ENCODE measurements at regions not wholly inside any gene's neighbourhood (a gene's known extent, or its start where the extent isn't known, plus 50 kb on each side); places are given as distances from the start of the nearest gene placed in this dataset.

DNA sequence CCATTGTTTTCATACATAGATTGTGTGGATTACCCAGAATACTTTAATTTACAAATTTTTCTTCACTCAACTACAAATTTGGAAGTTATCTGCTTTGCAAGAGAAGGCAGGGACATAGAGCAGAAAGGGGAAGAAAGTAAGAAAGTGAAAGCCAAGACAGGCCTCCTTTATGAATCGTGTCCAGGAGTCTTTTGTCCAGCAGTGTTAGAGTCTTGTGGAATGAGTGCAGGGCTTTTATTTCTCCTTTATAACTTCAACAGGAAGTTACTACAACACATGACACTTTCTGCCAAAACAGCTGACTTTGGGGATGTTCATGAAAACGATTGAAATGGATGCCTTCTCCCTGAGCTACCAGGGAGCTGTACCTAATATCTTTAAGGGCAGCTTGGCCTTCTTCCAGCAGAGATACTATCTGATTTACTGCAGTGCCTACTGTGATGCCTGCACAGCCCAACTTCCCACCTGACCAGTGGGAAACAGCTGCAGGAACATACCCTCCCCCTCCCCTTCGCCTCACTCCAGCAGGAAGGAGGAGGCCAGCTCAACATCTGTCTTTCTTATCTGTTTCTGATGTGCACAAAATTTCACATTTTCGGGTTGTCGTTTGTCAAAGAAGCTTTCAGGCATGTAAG is 557.7 kb upstream of the SLIT2 start:
- no peak for DNase-seq

DNA sequence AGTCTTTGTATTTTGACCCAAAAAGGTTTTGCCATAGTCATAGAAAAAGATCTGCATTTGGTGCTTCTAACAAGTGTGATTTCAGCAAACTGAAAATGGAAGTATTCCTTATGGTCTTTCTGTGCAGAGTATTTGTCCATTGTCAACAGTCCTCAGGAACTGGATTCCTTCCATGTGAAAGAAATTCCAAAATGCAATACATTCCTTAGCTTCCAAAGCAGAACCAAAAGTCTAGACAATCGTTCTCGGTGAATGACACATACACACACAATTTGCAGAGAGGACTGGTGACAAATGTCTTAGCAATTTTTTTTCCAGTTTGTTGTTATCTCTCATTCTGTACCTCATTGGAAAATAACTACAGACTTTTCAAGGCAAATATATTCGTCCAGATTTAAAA is 562.2 kb upstream of the SLIT2 start:
- DNase-seq: no peak

DNA sequence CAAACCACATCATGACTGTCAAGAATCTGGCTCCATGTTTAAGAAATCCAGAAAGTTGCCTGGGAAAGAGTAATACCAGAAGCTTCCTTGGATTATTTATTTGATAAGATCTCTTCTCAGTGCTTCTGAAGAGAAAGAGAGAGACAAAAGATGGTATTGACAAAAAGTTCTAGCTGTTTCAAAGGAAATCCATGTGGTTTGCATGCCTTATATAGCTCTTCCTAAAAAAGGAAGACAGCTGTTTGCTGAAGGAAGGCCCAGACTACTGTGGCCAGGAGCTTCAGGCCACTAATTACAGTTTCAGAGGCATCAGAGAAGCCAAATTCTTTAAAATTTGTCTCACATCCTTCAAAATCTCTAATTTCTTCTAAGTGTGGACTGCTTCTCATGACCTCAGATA is 565.2 kb upstream of the SLIT2 start:
- no peak for DNase-seq

DNA sequence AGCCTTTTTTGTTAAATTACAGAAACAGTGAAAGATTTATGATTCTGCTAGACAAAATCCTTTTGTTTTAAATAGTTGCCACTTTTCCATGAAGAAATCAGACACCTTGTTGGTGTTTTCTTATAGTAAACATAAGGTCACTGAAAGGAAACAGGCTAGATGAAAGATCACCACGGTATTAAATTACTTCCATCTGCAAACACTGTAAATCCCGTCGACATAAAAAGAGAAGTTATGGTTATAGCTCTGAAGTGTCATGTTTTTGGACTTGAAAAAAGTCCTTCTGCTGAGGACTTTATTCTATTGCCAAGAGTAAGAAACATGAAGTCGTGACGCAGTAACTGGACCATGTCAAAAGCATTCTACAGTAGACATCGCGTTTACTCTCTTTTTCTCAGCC is 567.6 kb upstream of the SLIT2 start:
- no peak for DNase-seq

DNA sequence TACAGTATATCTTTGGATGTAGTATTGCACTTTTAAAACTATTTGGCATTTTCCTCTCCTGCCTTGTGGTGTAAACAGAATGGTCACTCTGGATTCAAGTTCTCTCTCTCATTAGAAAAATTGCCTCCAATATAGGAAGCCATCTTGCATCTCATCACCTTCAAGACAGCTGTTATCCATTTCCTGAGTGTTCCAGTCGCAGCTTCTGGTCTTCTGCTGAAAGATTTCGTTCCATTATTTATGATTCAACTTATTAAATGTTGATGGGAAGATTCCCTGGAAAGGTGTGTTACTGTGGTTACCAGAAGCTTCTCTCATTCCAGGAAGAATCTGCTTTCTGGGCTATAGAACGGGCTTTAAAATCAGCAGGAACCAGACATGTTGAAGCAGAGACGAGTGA is 568.3 kb upstream of the SLIT2 start:
- no peak for DNase-seq

DNA sequence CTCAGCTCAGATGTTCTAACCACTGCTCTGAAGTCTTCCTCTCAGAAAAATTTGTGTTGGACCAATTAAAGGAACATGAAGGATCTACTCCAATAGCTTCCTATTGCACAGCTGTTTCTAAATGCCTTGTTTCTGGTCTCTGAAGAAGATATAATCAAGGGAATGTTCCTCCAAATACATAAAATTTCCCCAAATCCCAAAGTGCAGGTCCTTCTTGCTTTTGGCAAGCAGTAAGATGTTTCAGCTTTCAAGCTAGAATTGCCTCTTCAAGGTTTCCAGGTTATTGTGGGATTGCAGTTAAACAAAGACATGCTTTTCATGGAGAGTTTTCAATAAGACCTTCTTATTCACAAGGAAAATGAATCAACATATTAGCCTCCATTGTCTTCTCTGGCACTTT is 574.5 kb upstream of the SLIT2 start:
- DNase-seq: no peak

DNA sequence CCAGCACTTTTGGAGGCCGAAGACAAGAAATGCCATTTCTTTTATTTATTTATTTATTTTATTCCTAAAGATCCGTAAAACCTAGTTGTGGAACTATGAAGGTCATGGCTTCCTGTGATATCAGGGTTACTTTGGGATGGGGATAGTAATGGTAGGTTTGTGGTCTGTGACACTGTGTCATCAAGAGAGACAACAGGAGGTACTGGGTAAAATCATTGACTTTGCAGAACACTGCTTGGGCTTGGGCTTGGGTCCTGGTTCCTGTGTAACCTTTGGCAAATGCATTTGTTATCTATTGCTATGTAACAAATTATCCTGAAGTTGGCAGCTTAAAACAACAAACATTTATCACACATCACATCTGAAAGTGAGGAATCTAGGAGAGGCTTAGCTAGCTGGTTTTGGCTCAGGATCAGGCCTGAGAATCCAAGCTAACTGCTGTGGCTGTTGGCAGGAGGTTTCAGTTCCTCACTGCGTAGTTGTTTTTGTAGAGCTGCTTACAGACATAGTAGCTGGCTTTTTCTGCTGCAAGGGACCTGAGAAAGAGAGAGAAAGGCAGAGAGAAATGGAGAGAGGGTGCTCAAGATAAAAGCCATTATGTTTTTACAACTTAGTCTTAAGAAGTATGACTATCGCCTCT is 576.4 kb upstream of the SLIT2 start:
- DNase-seq: no peak

DNA sequence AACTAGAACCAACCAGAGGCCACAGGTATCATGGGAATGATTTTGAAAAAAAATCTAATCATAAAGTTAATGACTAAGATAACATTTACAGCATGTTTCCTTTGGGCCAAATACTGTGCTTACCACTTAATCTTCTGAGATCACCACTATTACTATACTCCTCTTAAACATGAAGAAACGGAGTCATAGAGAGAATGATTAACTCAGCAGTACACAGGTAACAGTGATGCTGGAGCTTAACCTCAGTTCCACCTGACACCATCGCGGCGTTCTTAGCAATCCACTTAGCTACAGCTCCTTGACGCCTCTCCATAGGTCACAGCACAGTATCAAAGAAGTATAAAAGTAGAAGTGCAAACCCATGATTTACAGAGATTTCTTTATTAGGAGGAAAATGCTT is 592.6 kb upstream of the SLIT2 start:
- DNase-seq: no peak

DNA sequence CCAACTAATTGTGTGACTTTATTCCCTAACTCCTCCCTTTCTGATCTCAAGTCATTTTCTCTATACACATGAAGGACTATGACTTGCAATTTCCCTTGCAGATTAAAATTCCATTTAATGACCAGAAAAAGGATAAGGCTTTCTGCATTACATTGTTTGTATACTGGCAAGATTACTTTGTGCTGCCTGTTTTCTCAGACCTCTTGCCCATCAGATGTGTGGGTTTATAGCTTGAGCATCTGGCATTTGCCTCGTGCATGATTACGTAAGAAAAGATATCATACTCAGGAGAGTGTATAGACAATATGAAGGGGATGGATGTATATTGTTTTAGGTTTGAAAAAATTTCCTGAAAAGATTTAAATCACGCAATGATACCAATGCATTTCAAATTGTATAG is 593.8 kb upstream of the SLIT2 start:
- DNase-seq: no peak

DNA sequence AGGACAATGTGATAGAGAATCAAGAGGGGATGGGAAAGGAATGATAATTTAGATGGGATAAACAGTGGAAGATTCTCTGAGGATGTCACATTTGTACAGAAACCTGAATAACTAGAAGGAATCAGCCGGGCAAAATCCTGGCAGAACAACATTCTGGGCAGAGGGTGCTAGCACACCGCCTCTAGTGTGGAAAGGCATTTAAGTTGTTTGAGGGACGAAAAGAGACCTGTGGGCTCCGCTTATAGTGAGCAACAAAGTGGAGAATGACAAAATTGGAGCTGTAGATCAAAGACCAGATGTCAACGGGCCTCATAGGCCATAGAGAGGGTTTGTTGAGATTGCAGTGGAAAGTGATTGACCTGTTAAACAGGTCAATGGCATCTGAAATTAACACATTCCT is 596.0 kb upstream of the SLIT2 start:
- no peak for DNase-seq

DNA sequence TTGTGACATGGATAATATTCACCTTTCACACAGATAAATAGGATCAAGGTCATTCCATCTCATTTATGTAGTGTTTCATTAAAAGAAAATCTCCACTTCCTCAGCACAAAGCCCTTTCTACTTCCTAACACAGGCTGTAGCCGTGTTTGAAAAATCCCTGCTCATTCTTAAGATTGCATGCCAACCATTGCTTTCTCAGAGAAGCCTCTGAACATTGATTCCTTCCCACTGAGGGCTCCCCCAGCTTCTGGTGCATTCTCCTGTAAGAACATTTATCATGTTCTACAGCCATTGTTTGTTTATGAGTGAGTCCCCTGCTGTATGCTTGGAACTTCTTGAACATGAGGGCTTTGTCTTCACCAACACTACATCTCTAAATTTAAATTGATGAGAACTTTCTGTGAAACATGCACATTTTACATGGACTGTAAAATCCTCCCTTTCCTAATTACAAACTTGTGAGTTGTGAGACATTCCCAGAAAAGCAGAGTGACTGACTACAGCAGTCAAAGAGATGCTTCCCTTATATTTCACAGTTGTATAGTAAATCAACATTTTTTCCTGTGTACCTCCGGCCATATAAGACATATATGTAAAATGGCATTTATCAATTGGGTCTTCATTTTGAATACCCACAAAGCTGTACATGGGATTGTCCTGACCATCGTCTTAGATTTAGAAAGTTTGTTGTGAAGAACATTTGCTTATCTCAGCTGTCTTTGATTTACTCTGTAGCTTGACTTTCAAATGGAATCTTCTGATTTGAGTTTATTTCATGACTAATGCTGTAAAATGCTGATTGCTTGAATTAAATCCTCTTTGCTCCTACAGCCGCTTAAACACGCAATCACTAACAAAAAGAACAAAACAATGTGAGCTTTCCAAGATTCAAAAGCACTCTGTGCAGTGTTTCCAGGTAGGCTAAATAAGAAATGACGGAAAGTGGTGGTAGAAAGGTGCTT is 600.5 kb upstream of the SLIT2 start:
- no peak for DNase-seq

DNA sequence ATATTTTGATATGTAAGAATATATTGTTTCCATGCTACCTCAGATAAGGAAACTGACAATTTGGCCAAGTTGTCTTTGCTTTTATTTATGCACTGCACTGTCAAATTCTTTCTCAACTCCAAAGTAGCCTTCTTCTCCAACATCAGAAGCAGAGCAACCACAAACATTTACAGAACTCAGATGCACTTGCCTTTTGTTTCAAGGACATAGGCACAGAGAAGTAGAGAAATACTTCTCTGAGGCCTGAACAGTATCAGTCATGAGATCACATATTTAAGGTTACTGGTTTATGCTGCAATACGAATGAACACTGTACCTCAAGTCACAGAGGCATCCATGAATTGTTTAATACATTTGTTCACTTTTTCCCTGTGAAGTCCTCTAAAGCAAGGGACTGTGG is 606.1 kb upstream of the SLIT2 start:
- DNase-seq: no peak

DNA sequence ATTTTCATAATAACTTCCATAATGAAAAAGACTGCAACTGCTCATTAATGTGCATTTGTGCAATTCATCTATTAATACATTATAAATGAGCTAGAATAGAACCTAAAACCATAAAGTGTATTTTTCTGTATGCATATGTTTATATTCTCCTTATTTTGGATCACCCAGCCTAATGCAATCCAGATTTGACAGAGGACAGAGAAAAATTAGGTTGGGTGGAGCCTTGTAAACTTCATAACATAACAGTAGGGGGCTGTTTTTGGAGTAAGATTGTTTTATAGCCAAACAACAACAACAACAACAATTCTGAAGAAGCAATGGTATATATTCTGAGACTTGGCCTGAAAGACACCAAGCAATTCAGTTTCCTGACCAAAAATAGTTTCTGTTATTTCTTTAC is 615.3 kb upstream of the SLIT2 start:
- no peak for DNase-seq

DNA sequence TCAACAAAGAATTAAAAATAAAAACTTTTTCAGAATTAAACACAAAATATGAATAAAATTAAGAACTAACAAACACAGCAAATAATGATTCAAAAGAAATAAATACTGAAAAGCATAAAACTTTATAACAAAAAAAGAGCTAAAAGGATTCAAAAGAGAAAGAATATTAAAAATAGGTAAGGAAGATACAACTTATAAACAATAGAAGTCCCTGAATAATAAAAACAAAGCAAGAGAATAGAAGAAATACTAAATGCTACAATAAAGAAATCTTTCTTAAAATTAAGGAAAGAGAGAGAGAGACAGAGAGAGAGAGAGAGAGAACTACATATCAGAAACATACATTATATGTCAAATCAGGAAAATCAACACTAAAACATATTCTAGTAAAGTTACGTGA is 619.9 kb upstream of the SLIT2 start:
- DNase-seq: no peak

DNA sequence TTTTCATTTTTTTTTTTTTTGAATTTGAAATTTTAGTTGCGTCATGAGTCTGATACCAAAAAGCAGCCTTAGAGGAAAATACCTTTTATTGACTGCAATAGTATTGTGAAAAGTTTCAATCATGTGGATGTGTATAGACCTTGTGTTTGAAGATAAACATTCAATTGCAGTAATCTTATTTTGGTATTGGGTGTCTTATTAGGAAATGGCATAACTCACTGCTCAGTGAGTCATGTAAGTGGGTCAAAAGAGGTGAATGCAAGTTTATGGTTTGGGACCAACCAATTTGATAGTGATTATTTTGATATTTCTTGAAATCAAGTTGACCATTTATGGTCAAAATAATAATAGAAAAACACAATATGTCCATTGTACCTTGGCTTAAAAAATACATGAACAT is 627.8 kb upstream of the SLIT2 start:
- DNase-seq: no peak

DNA sequence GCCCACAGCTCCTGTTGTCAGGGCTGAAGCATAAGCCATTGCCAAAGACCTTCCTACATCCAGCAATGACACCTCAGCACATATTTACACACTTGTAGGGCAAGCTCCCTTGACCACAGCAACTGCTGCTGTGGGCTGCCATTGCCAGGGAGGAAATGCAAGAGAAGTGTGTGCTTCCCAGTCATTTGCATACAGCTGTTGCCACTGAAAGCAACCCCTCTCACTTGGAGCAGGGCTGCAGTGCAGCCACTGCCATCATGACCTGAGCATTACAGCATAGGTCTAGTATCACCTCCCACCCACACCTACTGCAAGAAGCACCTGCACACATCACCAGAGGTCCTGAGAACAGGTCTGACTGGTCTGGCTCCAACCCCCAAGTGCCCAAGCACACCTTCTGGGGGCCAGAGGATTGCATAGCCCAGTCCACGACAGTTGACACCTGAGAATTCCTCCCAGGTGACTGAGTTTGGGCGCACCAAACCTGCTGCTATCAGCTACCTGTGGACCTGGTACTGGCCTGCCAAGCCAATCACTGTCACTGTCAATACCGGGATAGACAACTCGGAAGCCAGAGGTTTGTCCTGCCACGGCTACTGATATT is 636.5 kb upstream of the SLIT2 start:
- DNase-seq: no peak

DNA sequence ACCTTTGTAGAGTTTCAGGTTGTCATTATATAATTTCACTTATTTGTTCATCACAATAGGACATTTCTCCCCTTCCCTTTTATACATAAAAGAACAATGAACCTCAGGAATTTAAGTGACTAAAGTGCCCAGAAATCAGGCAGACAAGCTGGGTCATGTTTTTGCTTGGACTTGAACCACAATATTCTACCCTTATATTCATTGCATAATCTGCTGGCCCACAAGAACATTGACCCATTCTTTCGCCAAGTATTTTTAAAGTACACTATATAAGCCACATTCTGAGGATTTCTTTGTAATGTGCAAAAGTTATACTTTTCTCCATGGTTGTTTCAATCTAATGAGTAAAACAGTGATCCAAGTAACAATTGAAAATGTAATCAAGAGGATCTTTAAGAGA is 637.5 kb upstream of the SLIT2 start:
- no peak for DNase-seq

DNA sequence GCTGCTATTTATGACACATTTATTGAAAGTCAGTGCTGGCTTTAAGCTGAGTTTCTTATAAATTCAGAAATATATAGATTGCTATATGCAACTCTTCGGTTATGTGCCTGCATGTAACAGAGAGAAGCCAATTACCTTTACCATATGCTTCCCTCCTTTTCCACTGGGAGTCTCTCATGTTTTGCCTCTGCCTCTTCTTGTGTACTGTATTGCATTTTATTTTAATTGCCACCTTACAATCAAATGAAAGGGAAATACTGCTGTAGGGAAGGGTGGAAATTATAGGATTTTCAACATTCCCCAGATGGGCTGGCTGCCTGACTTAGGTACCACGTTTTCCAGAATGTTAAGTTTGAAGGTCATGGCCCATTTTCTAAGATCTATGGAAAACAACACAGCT is 655.4 kb upstream of the SLIT2 start:
- no peak for DNase-seq

DNA sequence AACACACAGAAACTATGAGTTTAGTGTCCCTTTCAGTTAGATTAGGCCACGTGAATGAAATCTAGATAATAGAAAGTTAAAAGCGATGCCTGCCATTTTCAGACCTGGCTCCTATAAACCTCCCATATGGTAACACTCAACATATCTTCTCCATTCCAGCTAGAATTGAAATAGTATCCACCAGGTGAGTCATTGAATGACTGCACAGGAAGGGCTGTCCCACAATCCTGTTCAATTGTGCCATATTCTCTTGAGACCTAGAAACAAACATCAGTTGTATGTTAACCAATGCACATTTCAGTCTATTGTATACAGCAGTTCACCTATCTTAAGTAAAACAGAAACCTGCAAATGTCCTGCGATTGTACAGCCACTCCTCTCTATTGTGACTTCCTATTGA is 659.3 kb upstream of the SLIT2 start:
- no peak for DNase-seq

DNA sequence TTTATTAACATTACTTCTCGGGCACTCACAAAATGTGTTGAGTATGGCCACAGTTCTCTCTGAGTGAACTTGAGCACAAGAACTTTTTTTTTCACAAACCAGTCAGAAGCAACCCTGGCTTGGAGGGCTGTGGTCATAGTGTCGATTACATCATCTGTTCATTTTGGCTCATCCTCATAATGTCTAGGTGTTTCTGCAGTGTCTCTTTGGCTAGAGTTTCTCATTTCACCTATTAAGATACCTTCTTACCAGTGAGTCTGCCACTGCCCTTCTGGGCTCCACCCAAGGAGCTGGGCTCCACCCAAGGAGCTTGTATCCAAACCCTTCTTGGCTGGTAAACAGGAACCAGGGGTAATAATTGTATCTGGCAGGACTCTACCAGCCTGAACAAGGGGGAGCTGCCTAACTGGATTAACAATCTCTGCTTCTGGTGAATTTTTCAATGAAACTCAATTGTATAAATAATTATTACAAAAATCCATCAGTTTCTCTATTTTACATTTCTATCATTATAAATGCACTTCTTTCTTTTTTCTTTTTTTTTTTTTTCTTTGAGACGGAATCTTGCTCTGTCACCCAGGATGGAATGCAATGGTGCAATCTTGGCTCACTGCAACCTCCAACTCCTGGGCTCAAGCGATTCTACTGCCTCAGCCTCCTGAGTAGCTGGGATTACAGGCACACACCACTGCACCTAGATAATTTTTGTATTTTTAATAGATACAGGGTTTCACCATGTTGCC is 667.7 kb upstream of the SLIT2 start:
- DNase-seq: no peak

DNA sequence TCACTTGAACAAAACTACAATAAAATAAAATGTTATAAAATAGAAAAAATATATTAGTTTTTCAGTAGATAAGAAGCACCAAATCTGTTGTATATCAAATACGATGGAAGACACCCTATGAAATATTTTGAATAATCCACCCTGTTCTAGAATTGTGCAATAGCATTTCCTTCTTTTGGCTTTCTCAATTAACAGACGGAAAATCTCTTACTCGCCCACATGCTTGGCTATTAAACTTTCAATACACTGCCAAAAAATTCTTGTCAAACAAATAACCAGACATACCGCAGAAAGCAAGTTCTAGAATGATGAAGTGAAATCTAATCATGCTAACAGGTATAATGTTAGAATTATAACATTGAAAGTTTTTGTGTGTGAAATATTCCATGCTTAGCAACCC is 671.6 kb upstream of the SLIT2 start:
- DNase-seq: no peak

DNA sequence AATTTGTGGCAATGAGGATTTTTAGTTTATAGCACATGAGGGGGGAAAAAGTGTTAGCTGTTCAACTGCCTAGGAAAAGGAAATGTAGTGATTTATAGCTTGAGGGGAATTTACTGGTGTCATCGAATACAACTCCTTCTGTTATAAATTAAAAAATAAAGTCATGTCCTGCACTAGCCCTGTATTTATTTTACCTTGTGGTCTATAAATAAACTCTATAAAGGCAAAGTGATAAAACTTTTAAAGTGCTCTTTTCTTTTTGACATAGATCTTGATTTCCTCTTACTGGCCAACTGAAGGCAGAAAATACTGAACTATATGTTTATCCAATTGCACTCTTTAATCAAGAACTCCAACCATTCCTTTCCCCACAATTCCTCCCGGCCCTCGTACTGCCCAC is 672.1 kb upstream of the SLIT2 start:
- no peak for DNase-seq

DNA sequence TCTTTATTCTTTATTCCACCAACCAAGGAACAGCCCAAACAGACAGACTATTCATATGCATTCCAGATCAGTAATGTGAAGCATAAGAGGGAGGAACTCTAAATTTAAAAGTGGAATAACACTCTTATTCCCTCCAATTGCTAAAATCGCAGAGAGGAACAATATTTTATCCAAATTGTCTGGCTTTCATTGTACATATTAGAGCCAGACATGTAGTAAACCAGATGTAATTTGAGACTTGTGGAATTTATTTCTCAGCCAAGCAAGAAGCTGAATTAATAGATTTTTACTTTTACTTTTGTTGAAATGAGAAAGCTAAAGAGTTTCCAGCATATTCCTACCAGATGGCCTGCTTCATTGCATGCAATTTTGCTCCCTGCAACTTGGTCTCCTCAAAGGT is 674.6 kb upstream of the SLIT2 start:
- no peak for DNase-seq
